HEK293 (cell line): ENCODE measurements at regions not wholly inside any gene's neighbourhood (a gene's known extent, or its start where the extent isn't known, plus 50 kb on each side); places are given as distances from the start of the nearest gene placed in this dataset.

Experiments used
- CTCF ChIP-seq: fragments of 450-650 bp; formaldehyde crosslinking; IDR thresholded peaks from 2 replicates; pipeline ENCODE4 v1.5.1; 2016; ENCODE audit warnings: missing biosample characterization, missing genetic modification characterization
- REST ChIP-seq: fragments of 450-650 bp; formaldehyde crosslinking; IDR thresholded peaks from 2 replicates; pipeline ENCODE4 v1.5.1; 2016; ENCODE audit warnings: missing biosample characterization, missing genetic modification characterization
- TRIM28 ChIP-seq: IDR thresholded peaks from 2 replicates; pipeline ENCODE4 v1.6.1; 2011; ENCODE audit warnings: low read length, control low read depth, borderline replicate concordance
- ZBTB11 ChIP-seq: fragments of 450-650 bp; formaldehyde crosslinking; conservative IDR thresholded peaks from 2 replicates; pipeline ENCODE4 v1.5.1; 2016; ENCODE audit warnings: low read depth, missing biosample characterization, missing genetic modification characterization
- ZBTB7A ChIP-seq: fragments of 450-650 bp; formaldehyde crosslinking; IDR thresholded peaks from 2 replicates; pipeline ENCODE4 v1.5.1; 2016; ENCODE audit warnings: low read depth, missing biosample characterization, missing genetic modification characterization
- ZNF280D ChIP-seq: fragments of 450-650 bp; formaldehyde crosslinking; IDR thresholded peaks from 2 replicates; pipeline ENCODE4 v1.5.1; 2016; ENCODE audit warnings: missing biosample characterization, missing genetic modification characterization
- ZNF37A ChIP-seq: fragments of 450-650 bp; IDR thresholded peaks from 2 replicates; pipeline ENCODE4 v1.5.1; 2018; ENCODE audit warnings: missing biosample characterization, missing genetic modification characterization
- ZNF660 ChIP-seq: fragments of 450-650 bp; IDR thresholded peaks from 2 replicates; pipeline ENCODE4 v1.5.1; 2018; ENCODE audit warnings: missing biosample characterization, mild to moderate bottlenecking, missing genetic modification characterization
- ZSCAN18 ChIP-seq: fragments of 450-650 bp; formaldehyde crosslinking; IDR thresholded peaks from 2 replicates; pipeline ENCODE4 v1.5.1; 2016; ENCODE audit warnings: missing biosample characterization, missing genetic modification characterization

- no peak for TF ChIP-seq ZNF660 (tag by site-specific recombination)
- TF ChIP-seq REST (tag by site-specific recombination) = no peak
- TF ChIP-seq CTCF = no peak
- TF ChIP-seq ZBTB7A (tag by site-specific recombination) = no peak
- no peak for TF ChIP-seq ZNF280D (tag by site-specific recombination)
- no peak for TF ChIP-seq ZNF37A (tag by site-specific recombination)
- TF ChIP-seq ZBTB11 (tag by site-specific recombination) = no peak
- no peak for TF ChIP-seq ZSCAN18 (tag by site-specific recombination)
- no peak for TF ChIP-seq TRIM28
Measured at GRCh38 chr11:96706761-96707160, 316.9 kb downstream of the JRKL start.
